Fibroblast of skin of left biceps (primary cell): ENCODE measurements at regions not wholly inside any gene's neighbourhood (a gene's known extent, or its start where the extent isn't known, plus 50 kb on each side); places are given as distances from the start of the nearest gene placed in this dataset.

Experiments
- DNase-seq, 2 experiments: peaks; one replicate each; pipeline ENCODE4 v3.0.0-alpha.2; 2013; ENCODE audit warnings: low read depth in 2 of 2

DNA sequence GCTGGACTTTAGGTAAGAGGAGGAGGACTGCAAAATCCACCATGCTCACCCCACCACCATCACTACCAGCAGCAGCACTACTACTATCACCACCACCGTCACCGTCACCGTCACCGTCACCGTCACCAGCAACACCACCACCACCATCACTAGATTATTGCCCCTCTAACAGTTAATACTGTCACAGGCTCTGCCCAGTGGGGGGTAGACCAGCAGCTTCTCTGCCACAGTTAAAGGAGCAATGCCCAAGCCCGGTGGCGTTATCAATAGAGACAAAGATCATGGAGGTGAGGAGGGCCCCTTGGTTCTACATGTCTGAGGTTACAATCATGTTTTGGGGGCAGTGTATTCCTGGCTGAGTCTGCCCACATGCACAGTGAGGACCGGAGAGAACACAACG is 184.4 kb upstream of the DYNLRB2 start:
- no peak for DNase-seq

DNA sequence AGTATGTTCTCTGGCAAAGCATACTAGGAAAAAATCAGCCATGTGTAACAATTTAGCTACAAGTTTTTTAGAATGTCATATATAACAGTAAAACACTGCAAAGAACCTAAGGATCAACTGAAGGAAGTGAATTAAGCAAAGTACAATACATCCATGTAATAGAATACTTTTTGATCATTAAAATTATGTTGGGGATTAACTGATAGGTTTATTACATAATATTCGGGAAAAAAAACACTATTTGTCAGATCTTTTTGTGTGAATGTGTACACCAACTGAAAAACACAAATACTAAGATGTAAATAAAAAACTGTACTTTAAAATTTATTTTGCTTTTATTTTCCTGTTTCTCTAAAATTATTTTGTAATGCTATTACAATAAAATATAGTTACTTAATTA is 185.5 kb upstream of the DYNLRB2 start:
- DNase-seq, result no peak

DNA sequence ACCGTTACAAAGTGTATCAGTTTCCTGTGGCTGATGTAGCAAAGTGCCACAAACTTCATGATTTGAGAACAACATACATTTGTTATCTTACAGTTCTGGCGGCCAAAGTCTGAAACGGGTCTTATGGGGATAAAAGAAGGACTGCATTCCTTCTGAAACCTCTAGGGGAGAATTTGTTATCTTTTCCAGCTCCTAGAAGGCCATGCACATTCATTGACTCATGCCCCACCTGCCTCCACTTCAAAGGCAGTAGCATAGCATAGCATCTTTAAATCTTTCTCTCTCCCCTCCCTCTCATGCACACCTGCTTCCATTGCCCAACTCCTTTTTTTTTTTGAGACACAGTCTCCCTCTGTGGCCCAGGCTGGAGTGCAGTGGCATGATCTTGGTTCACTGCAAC is 190.7 kb upstream of the DYNLRB2 start:
- no peak for DNase-seq

DNA sequence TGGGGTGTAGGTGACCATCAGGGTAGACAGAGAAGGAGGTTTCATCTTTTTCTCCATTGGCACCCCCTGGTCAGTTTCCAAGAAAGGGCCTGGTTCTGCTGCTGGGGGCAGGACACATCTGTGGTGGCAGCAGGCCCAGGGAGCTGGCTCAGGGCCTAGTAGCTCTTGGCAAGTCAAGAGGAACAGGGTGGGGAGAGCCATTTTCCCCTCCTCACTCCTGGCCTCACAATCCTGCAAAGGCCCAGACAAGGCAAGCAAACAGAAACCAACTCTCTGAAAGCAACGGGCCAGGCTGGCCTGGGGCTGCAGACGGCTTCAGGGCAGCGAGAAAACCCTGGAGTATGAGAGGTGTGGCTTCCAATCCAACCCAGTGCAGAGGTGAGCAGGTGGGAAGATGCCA is 192.9 kb upstream of the DYNLRB2 start:
- DNase-seq, result no peak

DNA sequence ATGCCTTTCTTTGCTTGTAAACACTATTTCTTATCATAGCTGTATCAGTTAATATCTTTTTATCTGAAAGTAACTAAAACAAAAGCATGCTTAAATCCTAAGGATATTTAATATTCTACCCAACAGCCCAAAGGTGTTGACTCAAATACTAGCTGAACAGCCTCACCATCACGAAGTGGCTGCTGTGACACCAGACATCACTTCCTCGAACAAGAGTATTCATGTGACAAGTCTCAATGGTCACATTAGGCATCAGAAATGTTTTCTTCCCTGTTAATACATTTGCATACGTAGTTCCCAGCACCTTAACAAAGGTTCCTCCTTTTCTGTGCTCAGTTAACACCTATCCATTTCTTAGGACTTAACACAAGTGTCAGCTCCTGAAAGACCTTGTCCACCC is 193.8 kb upstream of the DYNLRB2 start:
- DNase-seq, result no peak

DNA sequence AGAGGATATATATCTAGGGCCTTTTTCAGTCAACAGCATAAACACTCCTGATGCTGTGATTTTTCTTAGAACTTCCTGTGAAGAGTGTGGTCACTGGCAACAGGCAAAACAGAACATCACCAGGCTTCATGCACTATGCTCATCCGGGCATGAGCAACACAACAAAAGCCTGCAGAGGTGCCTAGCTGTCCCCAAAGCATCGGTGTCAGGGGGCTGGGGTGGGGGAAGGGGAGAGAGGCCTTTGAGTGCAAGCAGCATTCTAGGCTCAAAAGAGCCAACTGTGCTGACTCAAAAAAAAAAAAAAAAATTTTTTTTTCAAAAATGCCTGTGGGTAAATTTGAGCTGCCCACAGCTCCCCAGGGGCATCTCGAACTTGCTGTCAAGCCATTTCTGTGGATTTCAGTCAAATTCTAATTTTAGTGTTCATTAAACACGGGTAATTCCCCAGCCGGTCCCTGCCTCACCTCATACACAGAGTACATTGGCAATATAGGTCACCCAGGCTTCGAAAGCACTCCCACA is 194.6 kb upstream of the DYNLRB2 start:
- peak; percentile 12 to 29 for DNase-seq

DNA sequence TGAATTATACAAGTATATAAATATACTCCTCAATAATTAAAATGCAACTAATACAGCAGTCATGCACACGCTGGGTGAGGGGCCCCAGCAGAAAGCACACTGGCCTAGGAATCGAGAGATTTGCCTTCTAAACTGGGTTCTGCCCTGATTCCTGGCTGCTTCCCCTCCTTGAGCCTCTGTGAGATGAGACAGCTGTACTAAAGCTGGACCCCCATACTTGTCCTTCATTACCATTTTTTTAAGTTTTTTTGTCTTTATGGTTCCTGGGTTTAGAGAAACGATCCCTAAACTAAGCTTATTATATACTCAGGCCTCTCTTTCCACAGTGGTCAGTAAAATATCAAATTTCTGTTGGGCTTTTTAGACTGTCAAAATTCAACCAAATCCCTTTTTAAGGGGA is 195.1 kb upstream of the DYNLRB2 start:
- no peak for DNase-seq

DNA sequence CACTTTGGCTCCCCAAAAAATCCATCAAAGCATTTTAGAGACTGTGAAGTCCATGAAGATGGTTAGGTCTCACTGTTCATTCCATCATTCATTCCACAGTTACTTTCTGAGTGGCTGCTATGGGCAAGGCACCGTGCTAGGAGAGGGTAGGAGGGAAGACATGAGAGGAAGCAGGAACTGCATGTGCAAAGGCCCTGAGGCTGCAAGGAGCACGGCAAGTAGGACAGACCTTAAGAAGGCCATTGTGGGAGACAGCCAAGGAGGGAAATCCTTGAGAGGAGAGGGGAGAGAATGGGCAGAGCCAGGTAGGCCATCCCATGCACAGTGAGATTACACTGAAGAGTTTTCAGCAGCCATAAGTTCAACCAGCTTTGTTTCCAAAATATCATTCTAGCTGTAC is 196.2 kb upstream of the DYNLRB2 start:
- DNase-seq, result no peak

DNA sequence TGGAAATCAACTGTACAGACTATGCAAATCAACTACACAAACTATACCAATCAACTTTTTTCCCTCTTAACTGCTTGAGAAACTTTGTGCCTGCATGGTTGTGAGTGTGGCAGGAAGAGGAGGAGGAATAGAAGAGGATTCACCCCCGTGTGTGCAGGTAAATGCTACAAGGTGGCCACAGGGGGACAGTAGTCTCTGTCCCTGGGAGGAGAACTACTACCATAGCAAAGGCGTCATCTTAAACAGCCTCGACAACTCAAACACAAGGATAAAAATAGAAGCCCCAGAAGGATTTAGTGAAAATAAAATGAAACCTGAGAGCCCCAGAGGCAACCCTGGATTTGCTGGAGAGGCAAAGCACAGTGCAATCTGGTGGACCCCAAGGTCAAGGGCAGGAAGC is 199.5 kb upstream of the DYNLRB2 start:
- no peak for DNase-seq

DNA sequence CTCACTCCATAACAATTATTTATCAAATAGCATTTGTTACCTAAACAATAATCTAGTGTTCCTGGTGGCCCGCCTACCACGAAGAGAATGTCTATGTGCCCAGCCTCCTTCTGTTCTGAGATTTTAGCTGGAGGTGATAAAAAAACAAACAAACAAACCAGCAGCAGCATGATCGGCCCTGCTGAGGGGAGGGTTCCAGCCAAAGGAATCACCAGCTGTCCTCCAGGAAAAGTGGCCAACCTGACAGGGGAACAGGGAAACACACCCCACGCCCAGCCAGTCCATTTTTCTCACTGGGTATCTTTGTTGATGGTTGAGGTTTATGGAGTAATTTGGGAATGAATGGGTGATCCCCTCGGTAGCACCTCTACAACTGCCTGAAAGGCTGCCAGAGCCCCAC is 203.0 kb upstream of the DYNLRB2 start:
- no peak for DNase-seq

DNA sequence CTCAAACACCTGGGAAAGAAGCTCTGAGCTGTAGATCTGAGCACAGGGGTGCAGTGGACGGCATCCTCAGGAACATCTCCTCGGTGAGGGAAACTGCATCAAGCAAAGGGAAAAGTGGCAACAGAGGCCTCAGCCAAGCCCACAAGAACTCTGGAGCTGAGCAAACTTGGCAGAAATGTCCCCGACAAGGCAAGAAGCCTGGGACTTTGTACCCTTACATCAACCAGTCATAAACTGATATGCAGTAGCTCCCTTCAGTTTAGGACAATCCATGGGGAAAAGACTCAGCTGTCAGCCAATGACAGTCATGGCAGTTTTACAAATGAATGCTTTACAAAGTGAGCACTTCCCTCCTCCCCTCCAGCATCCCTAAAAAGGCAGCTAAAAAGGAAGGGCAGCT is 210.0 kb upstream of the DYNLRB2 start:
- DNase-seq, result no peak

DNA sequence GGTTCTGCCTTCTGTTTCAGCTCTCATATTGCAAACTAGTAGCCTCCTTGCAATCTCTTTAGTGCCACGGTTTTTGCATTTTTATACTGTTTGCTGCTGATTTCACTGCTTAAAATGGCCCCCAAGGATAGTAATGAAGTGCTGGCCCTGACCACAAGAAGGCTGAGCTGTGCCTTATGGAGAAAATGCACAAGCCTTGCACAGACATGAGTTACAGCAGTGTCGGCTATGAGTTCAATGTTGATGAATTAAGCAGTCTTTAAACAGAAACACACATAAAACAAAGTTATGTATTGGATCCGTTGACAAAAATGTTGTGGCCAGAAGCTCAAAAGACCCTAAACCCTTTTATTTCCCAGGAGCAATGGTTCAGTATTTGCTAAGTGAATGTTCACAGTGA is 210.6 kb upstream of the DYNLRB2 start:
- DNase-seq, result no peak

DNA sequence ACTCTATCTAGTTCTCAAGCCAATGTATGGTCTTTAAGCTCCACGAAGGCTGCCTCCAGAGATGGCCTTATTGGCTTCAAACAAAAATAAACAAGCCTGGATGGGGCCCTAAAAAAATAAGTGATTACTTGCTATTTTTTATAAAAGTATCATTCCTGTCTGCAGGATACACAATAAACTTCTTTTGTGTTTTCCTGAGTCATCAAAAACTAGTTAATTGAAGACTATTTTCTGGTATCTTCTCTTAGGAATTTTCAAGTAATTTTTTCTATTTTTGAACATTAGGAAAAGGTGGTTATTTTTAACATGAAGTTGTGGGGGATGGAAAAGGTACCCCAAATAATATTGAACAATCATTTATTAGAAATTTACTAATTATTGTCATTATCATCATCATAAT is 213.1 kb upstream of the DYNLRB2 start:
- no peak for DNase-seq

DNA sequence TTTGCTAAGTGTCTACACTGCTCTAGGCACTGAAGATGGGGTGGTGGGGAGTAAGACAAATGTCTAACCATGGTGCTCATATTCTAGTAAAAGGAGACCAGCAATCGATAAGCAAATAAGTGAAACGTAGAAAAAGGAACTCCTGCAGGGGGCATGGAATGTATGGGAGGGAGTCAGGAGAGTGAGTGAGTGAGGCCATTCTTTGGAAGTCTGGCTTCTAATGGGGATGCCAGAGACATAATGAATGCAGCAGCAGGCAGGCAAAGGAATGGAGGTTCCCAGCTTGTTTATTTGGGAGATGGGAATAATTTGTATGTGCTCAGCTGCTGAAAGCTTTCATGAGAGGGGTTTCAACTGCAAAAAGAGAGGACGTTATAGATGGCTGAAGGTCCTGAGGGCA is 216.4 kb upstream of the DYNLRB2 start:
- DNase-seq, result no peak

DNA sequence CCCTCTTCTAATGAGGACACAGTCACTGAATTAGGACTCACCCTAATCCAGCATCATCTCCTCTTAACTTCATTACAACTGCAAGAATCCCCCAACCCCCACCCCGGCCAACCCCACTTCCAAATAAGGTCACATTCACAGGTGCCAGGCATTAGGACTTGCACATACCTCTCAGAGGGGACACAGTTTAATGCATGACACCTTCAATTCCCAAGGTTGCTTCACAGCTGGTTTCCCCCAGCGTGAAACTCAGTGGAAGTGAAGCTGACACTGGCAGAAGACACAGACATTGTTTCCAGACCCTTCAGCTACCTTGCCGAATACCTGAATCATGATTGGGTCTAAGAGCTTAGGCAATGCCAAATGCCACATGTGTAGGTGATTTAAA is 217.0 kb upstream of the DYNLRB2 start:
- DNase-seq, result no peak

DNA sequence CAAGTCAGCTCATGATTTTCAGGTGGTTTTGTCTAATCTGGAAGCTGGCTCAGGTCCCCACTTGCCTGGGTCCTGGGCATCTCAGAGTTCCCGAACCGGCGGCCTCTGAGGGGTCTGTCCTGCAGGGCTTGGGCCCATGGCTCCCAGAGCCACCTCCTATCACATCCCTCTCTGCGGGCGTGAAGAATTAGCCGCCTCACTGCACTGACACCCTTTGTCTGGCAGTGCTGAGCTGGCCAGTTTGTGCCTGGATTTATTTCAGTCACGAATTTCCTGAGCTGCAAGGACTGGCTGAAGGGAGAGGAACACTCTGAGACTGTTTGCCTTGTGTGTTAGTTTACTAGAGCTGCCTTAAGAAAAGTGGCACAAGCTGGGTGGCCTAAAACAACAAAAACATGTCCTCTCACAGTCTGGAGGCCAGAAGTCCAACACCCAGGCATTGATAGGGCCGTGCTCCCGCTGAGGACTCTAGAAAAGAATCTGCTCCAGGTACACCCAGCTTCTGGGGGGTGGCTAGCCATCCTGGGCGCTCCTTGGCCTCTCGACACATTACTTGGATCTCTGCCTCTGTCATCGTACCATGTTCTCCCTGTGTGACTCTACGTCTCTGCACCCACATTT is 217.5 kb upstream of the DYNLRB2 start:
- no peak for DNase-seq

DNA sequence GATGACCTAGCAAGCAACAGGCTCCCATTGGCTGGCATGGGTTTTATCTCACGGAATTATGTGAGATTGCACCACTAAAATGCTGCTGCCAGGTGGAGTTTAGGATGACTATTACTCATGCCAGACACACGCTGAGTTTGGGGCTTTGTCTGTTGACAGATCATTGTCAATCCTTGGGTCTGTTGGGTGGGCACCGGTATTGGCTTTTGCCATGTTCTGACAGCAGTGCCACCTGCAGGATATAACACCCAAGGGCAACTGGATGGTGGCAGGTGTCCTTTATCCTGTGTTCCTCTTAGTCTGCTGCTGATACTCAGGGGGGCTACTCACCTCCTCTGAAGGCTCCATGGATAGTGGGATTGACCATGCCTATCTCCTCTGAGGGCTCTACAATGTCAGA is 221.6 kb upstream of the DYNLRB2 start:
- no peak for DNase-seq

DNA sequence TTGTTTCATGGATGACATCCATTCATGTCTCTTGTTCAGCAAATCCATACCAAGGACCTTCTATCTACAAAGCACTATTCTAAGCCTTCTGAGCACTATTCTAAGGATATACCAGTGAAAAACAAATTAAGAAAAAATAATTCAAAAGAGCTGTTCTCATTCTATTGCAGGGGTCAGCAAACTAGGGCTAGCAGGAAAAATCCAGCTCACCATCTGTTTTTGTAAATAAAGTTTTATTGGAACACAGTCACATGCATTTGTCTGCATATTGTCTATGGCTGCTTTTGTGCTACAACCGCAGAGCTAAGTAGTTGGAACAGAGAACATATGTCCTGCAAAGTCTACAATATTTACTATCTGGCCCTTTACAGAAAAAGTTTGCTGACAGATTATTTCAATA is 222.7 kb upstream of the DYNLRB2 start:
- no peak for DNase-seq

DNA sequence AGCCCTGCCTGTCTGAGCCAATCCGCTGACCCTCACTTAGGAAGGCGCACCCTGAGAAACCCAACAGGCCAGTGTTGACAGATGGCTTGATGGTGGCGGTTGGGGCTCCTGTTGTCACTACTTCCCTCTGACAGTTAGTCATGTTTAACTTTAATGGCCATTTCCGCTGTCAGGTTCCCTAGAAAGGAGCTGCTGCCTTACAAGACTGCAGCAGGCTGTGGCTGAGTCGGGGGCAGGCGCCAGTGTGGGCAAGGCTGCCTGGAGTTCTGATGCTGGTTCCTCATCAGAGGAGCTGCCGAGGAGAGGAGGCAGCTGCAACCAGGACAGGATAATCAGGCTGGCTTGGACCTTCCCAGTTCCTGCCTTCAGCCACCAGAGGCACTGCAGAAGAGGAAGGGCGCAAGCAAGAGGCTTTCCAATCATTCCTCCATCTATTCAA is 223.2 kb upstream of the DYNLRB2 start:
- DNase-seq, result no peak

DNA sequence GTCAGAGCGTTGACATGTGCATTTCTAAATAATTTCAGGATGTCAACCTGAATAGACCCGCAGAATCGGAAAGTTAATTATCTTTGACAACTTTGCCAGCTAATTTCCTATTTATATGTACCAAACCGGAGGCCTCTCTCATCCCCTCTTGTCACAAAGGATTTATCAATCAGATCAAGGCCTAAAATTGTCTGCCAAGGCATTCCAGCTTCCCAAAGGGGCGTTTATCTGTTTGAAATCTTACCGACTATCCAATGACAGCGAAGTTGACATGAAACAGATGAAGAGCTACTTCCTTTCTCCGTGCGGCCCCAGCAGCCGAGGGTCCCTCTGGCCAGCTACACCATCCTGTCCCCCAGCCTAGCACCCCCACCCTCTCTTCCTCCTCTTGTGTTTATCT is 223.7 kb upstream of the DYNLRB2 start:
- DNase-seq, result no peak

DNA sequence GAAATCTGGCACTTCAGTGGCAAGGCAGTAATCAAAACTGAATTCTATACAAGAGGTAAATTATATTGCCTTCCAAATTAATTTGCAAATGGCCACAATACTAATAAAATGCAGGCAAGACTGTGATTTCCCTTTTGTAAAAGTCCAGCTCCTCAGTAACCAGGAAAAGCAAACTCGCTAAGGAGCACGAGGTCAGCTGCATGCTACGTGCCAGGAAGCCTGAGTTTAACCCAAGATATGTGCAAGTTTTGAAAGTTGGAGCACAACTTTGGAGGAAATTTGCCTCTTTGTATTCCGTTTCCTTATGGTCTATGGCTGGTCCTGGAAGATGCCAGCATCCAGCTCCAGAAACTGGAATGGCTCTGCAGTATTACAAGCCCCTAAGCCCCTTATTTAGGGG is 226.8 kb upstream of the DYNLRB2 start:
- DNase-seq, result no peak

DNA sequence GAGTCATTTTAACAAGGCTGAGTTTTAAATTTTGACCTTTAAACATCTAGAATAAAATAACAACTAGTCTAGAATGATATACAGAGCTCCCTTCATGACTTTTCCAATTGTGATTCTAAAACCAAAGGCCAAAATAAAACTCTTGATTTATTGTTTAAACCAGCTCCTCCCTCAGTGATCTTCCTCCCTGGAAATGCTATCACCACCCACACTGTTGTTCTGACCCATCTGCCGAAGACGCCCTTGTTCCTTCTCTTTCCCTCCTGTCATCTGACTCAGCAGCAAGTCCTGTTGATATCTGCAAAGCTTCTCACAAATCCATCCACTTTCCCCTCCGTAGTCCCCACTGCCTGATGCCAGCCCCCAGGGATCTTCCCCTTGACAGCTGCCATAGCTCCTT is 231.6 kb upstream of the DYNLRB2 start:
- DNase-seq, result no peak

DNA sequence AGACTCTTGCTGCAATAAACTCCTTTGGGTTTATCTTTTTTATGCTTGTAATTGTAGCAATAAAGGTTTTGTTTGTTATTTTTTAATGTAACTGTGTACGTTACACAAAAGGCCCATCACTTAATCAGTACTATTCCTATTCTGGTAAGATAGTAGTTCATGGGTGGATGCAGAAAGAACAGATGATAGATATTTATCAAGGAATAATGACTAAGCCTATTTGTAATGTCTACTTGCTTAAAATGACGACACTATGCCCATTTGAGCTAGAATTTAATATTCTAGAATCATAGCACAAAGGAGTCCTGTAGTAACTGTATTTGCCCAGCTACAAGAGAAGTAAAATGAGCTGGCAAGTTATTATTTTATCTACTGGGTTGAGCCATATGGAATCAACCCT is 235.4 kb upstream of the DYNLRB2 start:
- no peak for DNase-seq

DNA sequence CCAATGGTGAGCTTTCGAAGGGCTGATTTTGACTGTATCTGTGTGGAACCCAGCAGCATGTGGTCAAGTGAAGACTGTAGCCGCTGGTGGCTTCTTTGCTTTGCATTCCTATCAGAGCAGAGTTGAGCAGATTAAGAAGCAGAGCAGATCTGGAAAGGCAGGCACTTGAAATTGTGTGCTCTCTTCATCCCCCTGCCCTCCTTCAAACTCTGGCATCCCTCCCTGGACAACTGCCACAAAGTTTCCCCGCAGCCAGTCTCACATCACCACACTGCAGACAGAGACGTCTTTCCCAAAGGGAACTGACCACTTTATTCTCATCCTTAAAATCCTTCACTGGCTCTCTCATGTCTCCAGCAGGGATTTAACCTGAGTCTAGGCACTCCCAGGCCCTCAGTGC is 237.1 kb upstream of the DYNLRB2 start:
- DNase-seq, result no peak
